Memory B cell (primary cell): ENCODE measurements at regions not wholly inside any gene's neighbourhood (a gene's known extent, or its start where the extent isn't known, plus 50 kb on each side); places are given as distances from the start of the nearest gene placed in this dataset.
A peak's percentile ranks its signal among the peaks of the same experiment; 100 is the strongest.
"Not testable (repeated sequence)": the region's sequence is repeated elsewhere in the genome, so short reads cannot be mapped to it uniquely, and the experiment has no call there.

ENCODE experiments used
- ATAC-seq: fragments of 150-1000 bp; cut with Tn5 transposase; 2 replicates; pipeline ENCODE4 v1.10.0; 2021; ENCODE audit warnings: low read depth, mild to moderate bottlenecking, moderate library complexity
- DNase-seq, 2 donors: peaks; one replicate each; pipeline ENCODE4 v3.0.0; 2022; ENCODE audit warnings: low spot score in 2 of 2
- H3K27ac Mint-ChIP-seq: one replicate; pipeline ENCODE4 v1.8.0; 2022; ENCODE audit warnings: mild to moderate bottlenecking, moderate library complexity, mixed read lengths
- H3K27me3 Mint-ChIP-seq: one replicate; pipeline ENCODE4 v1.8.0; 2022; ENCODE audit warnings: mixed read lengths
- H3K36me3 Mint-ChIP-seq: one replicate; pipeline ENCODE4 v1.8.0; 2022; ENCODE audit warnings: mild to moderate bottlenecking, mixed read lengths
- H3K4me1 Mint-ChIP-seq: one replicate; pipeline ENCODE4 v1.8.0; 2022; ENCODE audit warnings: mixed read lengths
- H3K4me3 Mint-ChIP-seq: one replicate; pipeline ENCODE4 v1.8.0; 2022; ENCODE audit warnings: mild to moderate bottlenecking, moderate library complexity, mixed read lengths
- H3K9me3 Mint-ChIP-seq: one replicate; pipeline ENCODE4 v1.8.0; 2022; ENCODE audit warnings: mixed read lengths

- Mint-ChIP-seq H3K36me3 (no peaks in the 10 kb centered on the region), H3K27me3 (no peaks in the 10 kb centered on the region), H3K27ac (no peak overlapping the region), H3K4me1 (no peaks in the 10 kb centered on the region), H3K4me3 (no peak overlapping the region), H3K9me3 (no peaks in the 10 kb centered on the region)
- no peak for DNase-seq
- ATAC-seq = no peak
These were observed 227.8 kb upstream of the TACR3 start for GRCh38 chr4:103947617-103948016.

GRCh38 chr4:103946621-103947268 is 227.0 kb upstream of the TACR3 start:
- not testable (repeated sequence) for H3K4me3 Mint-ChIP-seq, H3K27ac Mint-ChIP-seq, H3K27me3 Mint-ChIP-seq, H3K9me3 Mint-ChIP-seq, H3K36me3 Mint-ChIP-seq, DNase-seq, H3K4me1 Mint-ChIP-seq, ATAC-seq

GRCh38 chr4:103938488-103938887 is 218.7 kb upstream of the TACR3 start:
- H3K9me3 Mint-ChIP-seq = no peaks in the 10 kb centered on the region
- ATAC-seq = no peak
- no peak overlapping the region for H3K4me3 Mint-ChIP-seq

GRCh38 chr4:103936653-103937145 is 216.9 kb upstream of the TACR3 start:
- ATAC-seq (no peak), DNase-seq (no peak)
- H3K27ac Mint-ChIP-seq = no peak overlapping the region
- H3K4me3 Mint-ChIP-seq = no peak overlapping the region
- H3K36me3 Mint-ChIP-seq = no peaks in the 10 kb centered on the region
- H3K27me3 Mint-ChIP-seq = no peaks in the 10 kb centered on the region
- no peaks in the 10 kb centered on the region for H3K9me3 Mint-ChIP-seq
- no peaks in the 10 kb centered on the region for H3K4me1 Mint-ChIP-seq

More at GRCh38 chr4:103938488-103938887, 218.7 kb upstream of the TACR3 start:
- DNase-seq = no peak
- Mint-ChIP-seq H3K36me3 (no peaks in the 10 kb centered on the region), H3K4me1 (no peaks in the 10 kb centered on the region), H3K27ac (no peak overlapping the region), H3K27me3 (peaks cover 2% of the 10 kb centered on the region)

- Mint-ChIP-seq H3K27me3 (no peaks in the 10 kb centered on the region), H3K36me3 (no peaks in the 10 kb centered on the region), H3K4me3 (no peak overlapping the region), H3K4me1 (no peaks in the 10 kb centered on the region), H3K27ac (no peak overlapping the region), H3K9me3 (no peaks in the 10 kb centered on the region)
- peak in 1 of 2 donors; percentile 9 for DNase-seq
- ATAC-seq = peak; percentile 32
These were observed 214.5 kb upstream of the TACR3 start for GRCh38 chr4:103934178-103934789.

GRCh38 chr4:103928370-103928769 is 208.6 kb upstream of the TACR3 start:
- no peak overlapping the region for H3K4me3 Mint-ChIP-seq
- no peaks in the 10 kb centered on the region for H3K27me3 Mint-ChIP-seq
- no peak for DNase-seq
- H3K4me1 Mint-ChIP-seq = peaks cover 3% of the 10 kb centered on the region
- no peaks in the 10 kb centered on the region for H3K36me3 Mint-ChIP-seq
- H3K9me3 Mint-ChIP-seq = no peaks in the 10 kb centered on the region
- H3K27ac Mint-ChIP-seq = no peak overlapping the region
- ATAC-seq = no peak

GRCh38 chr4:103923551-103923950 is 203.8 kb upstream of the TACR3 start:
- Mint-ChIP-seq H3K9me3 (no peaks in the 10 kb centered on the region), H3K4me1 (peaks cover 2% of the 10 kb centered on the region), H3K36me3 (no peaks in the 10 kb centered on the region), H3K4me3 (no peak overlapping the region), H3K27me3 (no peaks in the 10 kb centered on the region), H3K27ac (no peak overlapping the region)
- ATAC-seq (no peak), DNase-seq (no peak)

- no peaks in the 10 kb centered on the region for H3K27me3 Mint-ChIP-seq
- DNase-seq (no peak), ATAC-seq (no peak)
- H3K27ac Mint-ChIP-seq = no peak overlapping the region
- H3K4me3 Mint-ChIP-seq = no peak overlapping the region
- peaks cover 2% of the 10 kb centered on the region for H3K4me1 Mint-ChIP-seq
- no peaks in the 10 kb centered on the region for H3K9me3 Mint-ChIP-seq
- no peaks in the 10 kb centered on the region for H3K36me3 Mint-ChIP-seq
These were observed 198.4 kb upstream of the TACR3 start for GRCh38 chr4:103918214-103918613.

GRCh38 chr4:103915224-103915869 is 195.6 kb upstream of the TACR3 start:
- no peaks in the 10 kb centered on the region for H3K27me3 Mint-ChIP-seq
- no peaks in the 10 kb centered on the region for H3K36me3 Mint-ChIP-seq
- H3K4me1 Mint-ChIP-seq = peaks cover 2% of the 10 kb centered on the region
- DNase-seq (no peak), ATAC-seq (no peak)
- H3K9me3 Mint-ChIP-seq = no peaks in the 10 kb centered on the region
- no peak overlapping the region for H3K27ac Mint-ChIP-seq
- H3K4me3 Mint-ChIP-seq = no peak overlapping the region

- Mint-ChIP-seq H3K27me3 (no peaks in the 10 kb centered on the region), H3K4me1 (no peaks in the 10 kb centered on the region), H3K4me3 (no peak overlapping the region), H3K9me3 (no peaks in the 10 kb centered on the region), H3K27ac (no peak overlapping the region), H3K36me3 (no peaks in the 10 kb centered on the region)
- DNase-seq = no peak
- ATAC-seq = no peak
These were observed 187.6 kb upstream of the TACR3 start for GRCh38 chr4:103907414-103907813.

- no peaks in the 10 kb centered on the region for H3K36me3 Mint-ChIP-seq
- DNase-seq (no peak), ATAC-seq (no peak)
- no peak overlapping the region for H3K27ac Mint-ChIP-seq
- H3K4me1 Mint-ChIP-seq = no peaks in the 10 kb centered on the region
- no peak overlapping the region for H3K4me3 Mint-ChIP-seq
- H3K27me3 Mint-ChIP-seq = no peaks in the 10 kb centered on the region
- no peaks in the 10 kb centered on the region for H3K9me3 Mint-ChIP-seq
These were observed 184.3 kb upstream of the TACR3 start for GRCh38 chr4:103904123-103904522.

GRCh38 chr4:103902730-103903129 is 182.9 kb upstream of the TACR3 start:
- ATAC-seq = no peak
- no peaks in the 10 kb centered on the region for H3K9me3 Mint-ChIP-seq

GRCh38 chr4:103895876-103896465 is 176.2 kb upstream of the TACR3 start:
- H3K27ac Mint-ChIP-seq = no peak overlapping the region
- no peak for ATAC-seq

More at GRCh38 chr4:103902730-103903129, 182.9 kb upstream of the TACR3 start:
- DNase-seq = no peak
- Mint-ChIP-seq H3K27me3 (no peaks in the 10 kb centered on the region), H3K27ac (no peak overlapping the region), H3K36me3 (no peaks in the 10 kb centered on the region), H3K4me3 (no peak overlapping the region), H3K4me1 (no peaks in the 10 kb centered on the region)

GRCh38 chr4:103892586-103892985 is 172.8 kb upstream of the TACR3 start:
- Mint-ChIP-seq H3K27ac (no peak overlapping the region), H3K36me3 (no peaks in the 10 kb centered on the region), H3K9me3 (no peaks in the 10 kb centered on the region), H3K4me3 (no peak overlapping the region), H3K27me3 (no peaks in the 10 kb centered on the region), H3K4me1 (no peaks in the 10 kb centered on the region)
- ATAC-seq (no peak), DNase-seq (no peak)

More at GRCh38 chr4:103895876-103896465, 176.2 kb upstream of the TACR3 start:
- Mint-ChIP-seq H3K4me1 (no peaks in the 10 kb centered on the region), H3K36me3 (no peaks in the 10 kb centered on the region), H3K9me3 (no peaks in the 10 kb centered on the region), H3K4me3 (no peak overlapping the region), H3K27me3 (no peaks in the 10 kb centered on the region)
- no peak for DNase-seq
